Smooth muscle cell (in vitro differentiated cells): ENCODE measurements at regions not wholly inside any gene's neighbourhood (a gene's known extent, or its start where the extent isn't known, plus 50 kb on each side); places are given as distances from the start of the nearest gene placed in this dataset.

Source experiments
- DNase-seq: peaks from one replicate; lab custom pipeline; 2025; ENCODE audit not compliant: unreplicated experiment; lab: John Stamatoyannopoulos, UW
- H2AFZ ChIP-seq: fragments of 200-600 bp; sonication (generic); 2 replicates; pipeline ENCODE4 v1.6.0; 2016; ENCODE audit warnings: antibody characterized with exemption, low read depth, mild to moderate bottlenecking
- H3F3A ChIP-seq: fragments of 200-600 bp; sonication (generic); 2 replicates; pipeline ENCODE4 v1.6.0; 2017; ENCODE audit warnings: antibody characterized with exemption, low read depth
- H3K27ac ChIP-seq: fragments of 200-600 bp; sonication (generic); 2 replicates; pipeline ENCODE4 v1.5.1; 2016; ENCODE audit warnings: low read depth, mild to moderate bottlenecking
- H3K27me3 ChIP-seq: fragments of 200-600 bp; sonication (generic); 2 replicates; pipeline ENCODE4 v1.6.1; 2016; ENCODE audit warnings: low read depth, mild to moderate bottlenecking
- H3K36me3 ChIP-seq: fragments of 200-600 bp; sonication (generic); 2 replicates; pipeline ENCODE4 v1.5.1; 2016; ENCODE audit warnings: low read depth
- H3K4me1 ChIP-seq: fragments of 200-600 bp; sonication (generic); 2 replicates; pipeline ENCODE4 v1.5.1; 2016; ENCODE audit warnings: low read depth
- H3K4me2 ChIP-seq: fragments of 200-600 bp; sonication (generic); 2 replicates; pipeline ENCODE4 v1.6.0; 2016; ENCODE audit warnings: mild to moderate bottlenecking
- H3K4me3 ChIP-seq: fragments of 200-600 bp; sonication (generic); 2 replicates; pipeline ENCODE4 v1.5.1; 2016; ENCODE audit warnings: mild to moderate bottlenecking
- H3K79me2 ChIP-seq: fragments of 200-600 bp; sonication (generic); 2 replicates; pipeline ENCODE4 v1.6.0; 2016; ENCODE audit warnings: low read depth, mild to moderate bottlenecking
- H3K9ac ChIP-seq: fragments of 200-600 bp; sonication (generic); 2 replicates; pipeline ENCODE4 v1.6.0; 2016; ENCODE audit warnings: low read depth
- H3K9me3 ChIP-seq: fragments of 200-600 bp; sonication (generic); replicated peaks from 2 replicates; pipeline ENCODE4 v1.5.1; 2016; ENCODE audit warnings: low read depth
- H4K20me1 ChIP-seq: fragments of 200-600 bp; sonication (generic); 2 replicates; pipeline ENCODE4 v1.6.0; 2016; ENCODE audit warnings: low read depth
- WGBS: methylation state at CpG from one replicate; pipeline ENCODE4 v1.1.7; 2016; ENCODE audit warnings: low lambda C conversion rate; 5-methylcytosine and 5-hydroxymethylcytosine counted together
- TF ChIP-seq, protein P1 (sequence below): fragments of 200-600 bp; sonication (generic); IDR thresholded peaks from 2 replicates; pipeline ENCODE4 v1.5.1; 2017; ENCODE audit warnings: borderline replicate concordance, mild to moderate bottlenecking, antibody characterized with exemption; ENCODE audit not compliant: insufficient read depth, poor library complexity, severe bottlenecking

DNA sequence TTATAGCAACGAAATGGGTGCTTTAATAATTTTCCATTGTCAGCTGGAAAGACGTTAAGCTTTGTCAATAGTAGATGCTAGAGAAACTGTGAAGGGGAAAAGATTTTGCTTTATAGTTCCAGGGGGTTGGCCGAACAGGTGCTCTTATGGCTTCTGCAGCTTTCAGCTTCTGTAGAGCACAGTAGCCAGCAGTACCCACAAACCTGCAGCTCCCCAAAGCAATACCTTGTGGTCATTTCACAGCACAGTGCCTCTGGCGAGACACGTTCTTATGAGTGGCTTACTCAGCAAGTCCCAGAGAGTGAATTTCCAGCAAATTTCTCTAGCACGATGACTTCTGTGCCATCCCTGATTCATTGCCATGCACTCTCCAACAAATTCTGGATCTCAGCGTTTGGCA, 416.3 kb upstream of the ATP2B1 start:
- Histone ChIP-seq H3K27ac (no peak overlapping the region), H3F3A (no peaks in the 10 kb centered on the region), H3K4me2 (no peak overlapping the region), H3K4me3 (no peak overlapping the region), H3K4me1 (no peaks in the 10 kb centered on the region), H2AFZ (no peak overlapping the region), H3K36me3 (no peaks in the 10 kb centered on the region), H3K27me3 (no peaks in the 10 kb centered on the region), H3K9me3 (no peaks in the 10 kb centered on the region), H3K79me2 (no peaks in the 10 kb centered on the region), H3K9ac (no peak overlapping the region), H4K20me1 (no peaks in the 10 kb centered on the region)
- DNase-seq: no peak
- TF ChIP-seq, protein P1, sequence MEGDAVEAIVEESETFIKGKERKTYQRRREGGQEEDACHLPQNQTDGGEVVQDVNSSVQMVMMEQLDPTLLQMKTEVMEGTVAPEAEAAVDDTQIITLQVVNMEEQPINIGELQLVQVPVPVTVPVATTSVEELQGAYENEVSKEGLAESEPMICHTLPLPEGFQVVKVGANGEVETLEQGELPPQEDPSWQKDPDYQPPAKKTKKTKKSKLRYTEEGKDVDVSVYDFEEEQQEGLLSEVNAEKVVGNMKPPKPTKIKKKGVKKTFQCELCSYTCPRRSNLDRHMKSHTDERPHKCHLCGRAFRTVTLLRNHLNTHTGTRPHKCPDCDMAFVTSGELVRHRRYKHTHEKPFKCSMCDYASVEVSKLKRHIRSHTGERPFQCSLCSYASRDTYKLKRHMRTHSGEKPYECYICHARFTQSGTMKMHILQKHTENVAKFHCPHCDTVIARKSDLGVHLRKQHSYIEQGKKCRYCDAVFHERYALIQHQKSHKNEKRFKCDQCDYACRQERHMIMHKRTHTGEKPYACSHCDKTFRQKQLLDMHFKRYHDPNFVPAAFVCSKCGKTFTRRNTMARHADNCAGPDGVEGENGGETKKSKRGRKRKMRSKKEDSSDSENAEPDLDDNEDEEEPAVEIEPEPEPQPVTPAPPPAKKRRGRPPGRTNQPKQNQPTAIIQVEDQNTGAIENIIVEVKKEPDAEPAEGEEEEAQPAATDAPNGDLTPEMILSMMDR: no peak
- 92% methylated on average over 7 of the region's 7 CpGs for WGBS

DNA sequence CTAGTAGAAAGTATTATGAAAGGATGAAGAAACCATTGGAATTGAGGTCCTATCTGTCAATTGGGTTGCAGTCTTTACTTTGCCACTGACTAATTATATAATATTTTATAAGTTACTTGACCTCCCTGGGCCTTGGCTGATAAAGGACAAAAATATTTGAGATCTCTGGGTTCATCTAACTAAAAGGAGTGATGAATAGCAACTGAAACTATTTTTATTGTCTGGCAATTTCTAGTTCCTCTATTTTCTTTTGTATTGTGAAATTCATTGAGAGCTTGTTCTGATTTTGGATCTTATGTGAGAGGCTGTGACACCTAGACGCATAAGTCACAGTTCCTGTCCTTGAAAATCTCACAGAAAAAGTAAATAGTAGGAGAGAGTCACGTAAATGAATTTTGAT, 415.7 kb upstream of the ATP2B1 start:
- no peaks in the 10 kb centered on the region for H3F3A ChIP-seq
- no peaks in the 10 kb centered on the region for H3K27me3 ChIP-seq
- H3K4me1 ChIP-seq: no peaks in the 10 kb centered on the region
- TF ChIP-seq, protein P1: no peak
- no peak overlapping the region for H3K27ac ChIP-seq
- H3K9ac ChIP-seq: no peak overlapping the region
- H3K79me2 ChIP-seq: no peaks in the 10 kb centered on the region
- H2AFZ ChIP-seq: no peak overlapping the region
- H4K20me1 ChIP-seq: no peaks in the 10 kb centered on the region
- WGBS: 91% methylated on average over 2 of the region's 2 CpGs
- no peak for DNase-seq
- H3K9me3 ChIP-seq: no peaks in the 10 kb centered on the region
- no peak overlapping the region for H3K4me2 ChIP-seq
- no peak overlapping the region for H3K4me3 ChIP-seq
- no peaks in the 10 kb centered on the region for H3K36me3 ChIP-seq

DNA sequence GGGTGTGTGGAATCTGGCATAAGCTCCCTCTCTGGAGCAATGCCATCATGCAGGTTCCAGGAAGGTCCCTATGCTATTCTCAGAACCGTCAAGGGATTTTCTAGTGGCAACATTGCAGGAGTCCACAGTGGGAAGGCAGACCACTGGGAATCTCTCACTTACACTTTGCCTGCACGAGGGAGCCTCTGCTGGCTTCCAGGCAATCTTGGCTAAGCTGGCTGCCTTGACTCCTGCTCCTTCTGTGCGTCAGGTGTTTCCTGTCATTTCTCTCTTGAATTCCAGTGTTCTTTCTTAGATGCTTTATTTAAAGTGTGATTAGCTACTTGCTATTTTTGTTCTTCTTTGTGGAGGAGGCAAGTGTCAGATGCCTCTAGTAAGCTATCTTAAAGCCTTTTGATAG, 414.0 kb upstream of the ATP2B1 start:
- Histone ChIP-seq H3K9ac (no peak overlapping the region), H3K4me3 (no peak overlapping the region), H3K4me2 (no peak overlapping the region), H3K4me1 (no peaks in the 10 kb centered on the region), H3K36me3 (no peaks in the 10 kb centered on the region), H3K27me3 (no peaks in the 10 kb centered on the region), H3K27ac (no peak overlapping the region), H2AFZ (no peak overlapping the region), H3K79me2 (no peaks in the 10 kb centered on the region), H3F3A (no peaks in the 10 kb centered on the region), H4K20me1 (no peaks in the 10 kb centered on the region), H3K9me3 (no peaks in the 10 kb centered on the region)
- no peak for DNase-seq
- TF ChIP-seq, protein P1: no peak
- WGBS: 86% methylated on average over 3 of the region's 3 CpGs

DNA sequence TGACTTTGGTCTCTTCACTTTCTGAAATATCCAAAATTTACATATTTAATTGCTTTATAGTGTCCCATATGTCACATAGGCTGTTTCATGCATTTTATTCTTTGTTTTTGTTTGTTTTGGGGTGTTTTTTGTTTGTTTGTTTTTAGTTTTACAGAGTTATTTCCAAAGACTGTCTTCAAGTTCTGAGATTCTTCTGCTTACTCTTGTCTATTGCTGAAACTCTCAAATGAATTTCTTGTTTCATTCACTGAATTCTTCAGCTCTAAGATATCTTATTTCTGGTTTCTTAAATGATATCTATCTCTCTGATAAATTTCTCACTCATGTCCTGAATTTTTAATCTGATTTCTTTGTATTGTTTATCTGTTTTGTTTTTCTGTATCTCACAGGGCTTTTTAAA, 412.0 kb upstream of the ATP2B1 start:
- TF ChIP-seq, protein P1: no peak
- Histone ChIP-seq H3F3A (no peaks in the 10 kb centered on the region), H3K27me3 (no peaks in the 10 kb centered on the region), H3K4me3 (no peak overlapping the region), H2AFZ (no peak overlapping the region), H3K27ac (no peak overlapping the region), H3K79me2 (no peaks in the 10 kb centered on the region), H3K9ac (no peak overlapping the region), H3K36me3 (no peaks in the 10 kb centered on the region), H3K4me2 (no peak overlapping the region), H4K20me1 (no peaks in the 10 kb centered on the region), H3K9me3 (no peaks in the 10 kb centered on the region), H3K4me1 (no peaks in the 10 kb centered on the region)
- no peak for DNase-seq
